ENCODE measurements at regions not wholly inside any gene's neighbourhood (a gene's known extent, or its start where the extent isn't known, plus 50 kb on each side); places are given as distances from the start of the nearest gene placed in this dataset.

GRCh38 chr11:98365190-98365589 lies 655.6 kb upstream of the CNTN5 start:
- TF ChIP-seq TAF1 (IDR thresholded peaks at IDR 0.05; ENCODE audit: low read depth, low read length) = no peak
- no peak for TF ChIP-seq POLR2A (IDR thresholded peaks at IDR 0.05; ENCODE audit: low read depth, low read length)
- no peak for TF ChIP-seq POLR2AphosphoS5 (IDR thresholded peaks at IDR 0.05; ENCODE audit: low read depth, low read length)

Measured in GM12891 (cell line).